ENCODE measurements at regions not wholly inside any gene's neighbourhood (a gene's known extent, or its start where the extent isn't known, plus 50 kb on each side); places are given as distances from the start of the nearest gene placed in this dataset.

DNA sequence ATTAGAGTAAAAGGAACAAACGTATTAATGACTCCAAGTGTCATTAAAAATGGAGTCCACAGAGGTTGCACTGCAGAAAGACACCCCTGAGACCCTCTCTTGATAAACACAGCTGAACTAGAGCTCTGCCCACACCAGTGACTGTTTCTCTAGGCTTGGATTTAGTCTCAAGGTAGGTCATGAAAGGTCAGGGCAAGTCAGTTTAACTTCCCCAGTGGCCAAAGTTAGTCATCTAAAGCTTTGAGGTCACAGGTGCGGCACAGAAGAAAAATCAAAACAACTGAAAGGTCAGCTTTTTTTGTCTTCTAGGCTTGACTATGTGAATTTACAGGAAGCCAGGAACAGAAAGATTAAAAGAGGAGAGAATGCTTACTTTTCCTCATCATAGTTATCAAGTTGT, 749.6 kb downstream of the RAB28 start:
- no peak overlapping the region for H3K4me3 ChIP-seq (ENCODE audit: low read depth, low read length)
- in situ Hi-C loops (cut with HindIII; ENCODE audit: low sequenced_read_pairs) = no loop called here
- no peak for DNase-seq (ENCODE audit: low read depth)
- TF ChIP-seq, protein P1, sequence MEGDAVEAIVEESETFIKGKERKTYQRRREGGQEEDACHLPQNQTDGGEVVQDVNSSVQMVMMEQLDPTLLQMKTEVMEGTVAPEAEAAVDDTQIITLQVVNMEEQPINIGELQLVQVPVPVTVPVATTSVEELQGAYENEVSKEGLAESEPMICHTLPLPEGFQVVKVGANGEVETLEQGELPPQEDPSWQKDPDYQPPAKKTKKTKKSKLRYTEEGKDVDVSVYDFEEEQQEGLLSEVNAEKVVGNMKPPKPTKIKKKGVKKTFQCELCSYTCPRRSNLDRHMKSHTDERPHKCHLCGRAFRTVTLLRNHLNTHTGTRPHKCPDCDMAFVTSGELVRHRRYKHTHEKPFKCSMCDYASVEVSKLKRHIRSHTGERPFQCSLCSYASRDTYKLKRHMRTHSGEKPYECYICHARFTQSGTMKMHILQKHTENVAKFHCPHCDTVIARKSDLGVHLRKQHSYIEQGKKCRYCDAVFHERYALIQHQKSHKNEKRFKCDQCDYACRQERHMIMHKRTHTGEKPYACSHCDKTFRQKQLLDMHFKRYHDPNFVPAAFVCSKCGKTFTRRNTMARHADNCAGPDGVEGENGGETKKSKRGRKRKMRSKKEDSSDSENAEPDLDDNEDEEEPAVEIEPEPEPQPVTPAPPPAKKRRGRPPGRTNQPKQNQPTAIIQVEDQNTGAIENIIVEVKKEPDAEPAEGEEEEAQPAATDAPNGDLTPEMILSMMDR (IDR thresholded peaks at IDR 0.05; ENCODE audit: low read depth, low read length, missing control alignments) = no peak

DNA sequence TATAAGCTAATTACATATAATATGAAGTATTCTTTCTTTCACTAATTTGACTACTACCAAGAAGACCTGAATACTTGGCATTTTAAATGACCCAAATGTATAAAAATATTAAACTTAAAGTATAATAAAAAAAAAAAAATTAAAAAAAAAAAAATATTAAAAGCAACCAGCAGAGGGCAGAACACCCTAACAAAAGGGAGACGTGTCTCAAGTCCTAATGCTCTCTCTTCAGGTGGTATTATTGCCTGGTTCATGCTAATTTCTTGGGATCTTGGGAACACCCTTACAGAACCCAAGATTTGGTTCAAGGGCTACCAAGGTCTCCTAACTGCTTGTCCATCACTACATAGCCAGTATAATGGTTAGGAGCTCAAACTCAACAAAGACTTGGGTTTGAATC, 754.8 kb downstream of the RAB28 start:
- DNase-seq (ENCODE audit: low read depth) = peak; percentile 2
- TF ChIP-seq, protein P1 (IDR thresholded peaks at IDR 0.05; ENCODE audit: low read depth, low read length, missing control alignments) = peak; percentile 34
- H3K4me3 ChIP-seq (ENCODE audit: low read depth, low read length) = no peak overlapping the region
- in situ Hi-C loops (cut with HindIII; ENCODE audit: low sequenced_read_pairs) = no loop called here

DNA sequence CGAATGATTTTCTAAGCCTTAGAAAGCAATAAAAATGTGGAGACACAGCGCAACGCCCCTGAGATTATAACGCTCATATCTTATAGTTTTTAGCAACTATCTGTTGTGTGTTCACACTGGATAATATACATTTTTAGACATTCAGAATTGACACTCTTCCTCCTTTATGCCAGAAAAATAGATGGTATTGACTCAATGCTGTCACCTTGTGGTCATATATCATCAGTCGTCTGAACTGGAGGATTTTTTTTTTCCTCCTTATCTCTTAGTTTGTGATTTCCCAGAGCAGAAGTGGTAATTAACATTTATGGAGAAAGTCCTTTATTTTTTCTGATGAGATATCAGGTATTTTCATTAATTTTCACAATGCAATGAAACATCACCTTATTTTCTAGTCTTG, 759.6 kb downstream of the RAB28 start:
- in situ Hi-C loops (cut with HindIII; ENCODE audit: low sequenced_read_pairs) = no loop called here
- DNase-seq (ENCODE audit: low read depth) = no peak
- no peak overlapping the region for H3K4me3 ChIP-seq (ENCODE audit: low read depth, low read length)
- TF ChIP-seq, protein P1 (IDR thresholded peaks at IDR 0.05; ENCODE audit: low read depth, low read length, missing control alignments) = peak; percentile 36

DNA sequence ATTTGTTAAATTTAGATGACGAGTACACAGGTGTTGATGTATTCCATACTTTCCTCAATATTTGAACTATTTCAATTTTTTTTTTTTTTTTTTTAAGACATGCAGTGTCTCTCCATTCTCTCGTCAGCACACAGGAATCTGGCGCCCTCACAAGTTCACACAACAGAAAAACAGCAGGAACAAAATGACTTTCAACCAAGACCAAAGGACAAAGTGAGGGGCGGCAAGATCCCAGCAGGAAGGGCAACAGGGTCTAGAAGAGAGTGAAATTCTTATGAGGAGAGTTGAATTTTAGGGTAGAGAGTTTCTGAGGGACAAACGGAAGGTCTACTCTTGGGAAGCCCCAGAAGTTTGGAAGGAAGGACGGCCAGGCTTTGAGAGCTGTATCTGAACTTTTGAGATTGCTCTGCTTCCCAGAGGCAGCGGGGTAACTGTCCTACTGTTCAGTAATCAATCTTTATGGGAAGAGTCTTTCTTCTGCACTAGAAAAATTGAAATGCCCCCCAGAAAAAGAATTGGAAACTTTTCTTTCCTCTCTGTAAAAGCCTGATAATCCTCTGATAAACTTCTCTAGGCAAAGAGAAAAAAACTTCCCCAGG, 760.2 kb downstream of the RAB28 start:
- no peak for DNase-seq (ENCODE audit: low read depth)
- in situ Hi-C loops (cut with HindIII; ENCODE audit: low sequenced_read_pairs) = no loop called here
- H3K4me3 ChIP-seq (ENCODE audit: low read depth, low read length) = no peak overlapping the region
- TF ChIP-seq, protein P1 (IDR thresholded peaks at IDR 0.05; ENCODE audit: low read depth, low read length, missing control alignments) = peak; percentile 9

DNA sequence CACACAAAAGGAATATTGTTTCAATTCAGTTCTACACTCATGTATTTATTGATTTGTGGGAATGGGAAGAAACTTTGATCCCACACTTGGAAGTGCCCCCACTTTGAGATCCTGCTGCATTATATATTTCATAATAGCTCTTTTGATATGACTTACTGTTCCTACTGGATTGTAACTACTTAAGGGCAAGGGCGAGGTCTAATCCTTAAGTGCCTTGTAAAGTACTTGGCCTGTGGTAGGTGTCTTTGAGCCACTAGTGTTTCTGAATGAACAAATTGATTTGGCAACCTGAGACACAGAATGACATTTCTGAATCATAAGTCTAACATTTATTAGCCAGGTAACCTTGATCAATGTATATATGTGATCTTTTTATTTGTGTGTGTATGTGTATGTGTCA, 767.2 kb downstream of the RAB28 start:
- TF ChIP-seq, protein P1 (IDR thresholded peaks at IDR 0.05; ENCODE audit: low read depth, low read length, missing control alignments) = no peak
- in situ Hi-C loops (cut with HindIII; ENCODE audit: low sequenced_read_pairs) = no loop called here

DNA sequence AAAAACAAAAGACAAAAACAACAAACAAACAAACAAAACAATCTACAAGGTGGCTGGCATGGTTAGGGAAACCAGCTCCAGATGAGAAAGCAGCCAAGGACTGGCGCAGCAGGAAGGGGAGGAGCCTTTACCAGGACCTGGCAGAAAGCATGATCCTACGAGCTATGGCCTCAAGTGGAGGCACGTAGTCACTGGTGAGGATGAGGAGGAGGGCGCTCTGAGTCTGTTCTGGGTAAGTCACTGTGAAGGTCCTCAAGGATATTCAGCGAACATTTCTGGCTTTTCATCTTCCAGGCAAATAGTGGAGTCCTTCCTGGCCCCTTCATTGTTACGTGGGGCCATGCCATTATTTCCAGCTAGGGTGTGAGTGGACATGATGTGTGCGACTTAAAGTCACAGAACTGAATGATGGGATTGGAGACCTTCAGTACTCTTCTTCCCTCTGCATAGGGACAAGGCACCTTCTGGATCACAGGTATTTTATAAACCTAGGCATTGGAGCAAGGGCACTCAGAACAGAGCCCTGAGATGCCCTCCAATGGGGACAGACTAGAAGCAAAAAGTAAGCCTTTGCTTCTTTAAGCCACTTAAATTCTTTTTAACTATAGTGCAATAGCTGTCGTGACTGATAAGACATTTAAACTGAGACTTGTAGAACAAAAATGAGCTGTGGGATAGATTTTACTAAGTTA, 771.3 kb downstream of the RAB28 start:
- TF ChIP-seq, protein P1 (IDR thresholded peaks at IDR 0.05; ENCODE audit: low read depth, low read length, missing control alignments) = no peak
- no peak overlapping the region for H3K4me3 ChIP-seq (ENCODE audit: low read depth, low read length)
- no peak for DNase-seq (ENCODE audit: low read depth)
- in situ Hi-C loops (cut with HindIII; ENCODE audit: low sequenced_read_pairs) = no loop called here

More for the DNA sequence above, 767.2 kb downstream of the RAB28 start:
- no peak overlapping the region for H3K4me3 ChIP-seq (ENCODE audit: low read depth, low read length)
- DNase-seq (ENCODE audit: low read depth) = no peak
